ENCODE measurements at regions not wholly inside any gene's neighbourhood (a gene's known extent, or its start where the extent isn't known, plus 50 kb on each side); places are given as distances from the start of the nearest gene placed in this dataset.

GRCh38 chr10:8636371-8636770, 581.9 kb downstream of the GATA3 start:
- TF ChIP-seq ESRRG (CRISPR knock-in tag; IDR thresholded peaks at IDR 0.05) (no peak), ARNTL (CRISPR knock-in tag; IDR thresholded peaks at IDR 0.05; ENCODE audit: borderline replicate concordance, low read depth) (no peak), SNAI2 (CRISPR knock-in tag; IDR thresholded peaks at IDR 0.05) (no peak), ISL1 (CRISPR knock-in tag; IDR thresholded peaks at IDR 0.05) (no peak), PPARA (CRISPR knock-in tag; IDR thresholded peaks at IDR 0.05; ENCODE audit: borderline replicate concordance) (no peak), CREB5 (CRISPR knock-in tag; IDR thresholded peaks at IDR 0.05; ENCODE audit: low read depth) (no peak), ZFP3 (CRISPR knock-in tag; IDR thresholded peaks at IDR 0.05) (no peak), GLIS3 (CRISPR knock-in tag; IDR thresholded peaks at IDR 0.05) (no peak), CSRNP3 (CRISPR knock-in tag; IDR thresholded peaks at IDR 0.05) (no peak), ZNF8 (CRISPR knock-in tag; IDR thresholded peaks at IDR 0.05) (no peak), POU6F1 (CRISPR knock-in tag; IDR thresholded peaks at IDR 0.05; ENCODE audit: borderline replicate concordance, low read depth) (no peak), CSDC2 (CRISPR knock-in tag; IDR thresholded peaks at IDR 0.05) (no peak), ZFP30 (CRISPR knock-in tag; IDR thresholded peaks at IDR 0.05) (no peak), ZC3H10 (CRISPR knock-in tag; IDR thresholded peaks at IDR 0.05) (no peak), BACH2 (CRISPR knock-in tag; IDR thresholded peaks at IDR 0.05; ENCODE audit: borderline replicate concordance) (no peak), TOX (CRISPR knock-in tag; IDR thresholded peaks at IDR 0.05; ENCODE audit: borderline replicate concordance) (no peak), OSR1 (CRISPR knock-in tag; IDR thresholded peaks at IDR 0.05) (no peak)
- no peak for ATAC-seq

GRCh38 chr10:8637640-8638039, 583.2 kb downstream of the GATA3 start:
- no peak for ATAC-seq
- TF ChIP-seq BACH2 (CRISPR knock-in tag; IDR thresholded peaks at IDR 0.05; ENCODE audit: borderline replicate concordance) (no peak), ZNF70 (CRISPR knock-in tag; IDR thresholded peaks at IDR 0.05) (no peak), ISL1 (CRISPR knock-in tag; IDR thresholded peaks at IDR 0.05) (no peak), TOX (CRISPR knock-in tag; IDR thresholded peaks at IDR 0.05; ENCODE audit: borderline replicate concordance) (no peak), ESRRG (CRISPR knock-in tag; IDR thresholded peaks at IDR 0.05) (no peak), CSRNP3 (CRISPR knock-in tag; IDR thresholded peaks at IDR 0.05) (no peak), ARNTL (CRISPR knock-in tag; IDR thresholded peaks at IDR 0.05; ENCODE audit: borderline replicate concordance, low read depth) (no peak), ZNF8 (CRISPR knock-in tag; IDR thresholded peaks at IDR 0.05) (no peak), TCF4 (CRISPR knock-in tag; IDR thresholded peaks at IDR 0.05; ENCODE audit: borderline replicate concordance) (no peak), TSHZ2 (CRISPR knock-in tag; IDR thresholded peaks at IDR 0.05) (no peak), POU6F1 (CRISPR knock-in tag; IDR thresholded peaks at IDR 0.05; ENCODE audit: borderline replicate concordance, low read depth) (no peak)
